AG04450 (cell line): ENCODE measurements at regions not wholly inside any gene's neighbourhood (a gene's known extent, or its start where the extent isn't known, plus 50 kb on each side); places are given as distances from the start of the nearest gene placed in this dataset.

ENCODE experiments used
- CTCF ChIA-PET: fragments of 300-600, 350-600 bp; formaldehyde crosslinking; extraction: SDS; loops from one replicate; lab custom pipeline; 2022; ENCODE audit warnings: antibody characterized with exemption, inconsistent platforms; lab: Charles Lee
- POLR2A ChIA-PET: fragments of 350-600 bp; formaldehyde crosslinking; extraction: SDS; loops from one replicate; lab custom pipeline; 2021; ENCODE audit warnings: antibody characterized with exemption, inconsistent platforms; lab: Yijun Ruan, JAX
- DNase-seq: peaks from one replicate; pipeline ENCODE4 v3.0.0-alpha.2; 2011; ENCODE audit warnings: low read depth, low spot score
- H3K27ac ChIP-seq: one replicate; pipeline ENCODE4 v1.5.1; 2012; ENCODE audit warnings: low read depth, low read length, control low read depth
- H3K27me3 ChIP-seq: one replicate; pipeline ENCODE4 v1.6.0; 2012; ENCODE audit warnings: low read length; ENCODE audit not compliant: control insufficient read depth, insufficient read depth
- H3K4me3 ChIP-seq: 2 replicates; pipeline ENCODE4 v1.5.1; 2011; ENCODE audit warnings: mild to moderate bottlenecking, low read depth, low read length, control low read depth
- H3K9me3 ChIP-seq: 2 replicates; pipeline ENCODE4 v1.5.1; 2012; ENCODE audit warnings: low read length; ENCODE audit not compliant: control insufficient read depth, insufficient read depth
- CTCF ChIP-seq: IDR thresholded peaks from 2 replicates; pipeline ENCODE4 v1.5.1; 2011; ENCODE audit warnings: low read depth, low read length, control low read depth, inconsistent platforms

DNA sequence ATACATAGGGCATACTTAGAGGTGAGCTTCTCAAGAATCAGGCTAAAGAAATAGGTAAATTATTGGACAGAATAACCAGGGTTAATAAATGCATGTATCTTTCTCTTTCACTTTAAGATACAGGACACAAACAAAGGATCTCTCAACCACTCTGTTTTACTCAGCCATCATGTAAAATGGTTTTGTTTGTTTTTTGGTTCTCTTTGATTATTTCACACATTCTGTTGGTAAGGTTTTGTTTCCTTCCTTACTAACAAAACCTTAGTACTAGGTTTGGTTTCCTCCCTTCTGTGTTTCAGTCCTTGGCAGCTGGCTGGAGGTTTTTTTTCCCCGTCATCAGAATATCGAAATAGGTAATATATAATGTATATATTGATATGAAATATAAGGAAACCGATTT is 1506.8 kb upstream of the TMEFF2 start:
- TF ChIP-seq CTCF, result no peak
- H3K27ac ChIP-seq, result no peak overlapping the region
- H3K27me3 ChIP-seq, result no peaks in the 10 kb centered on the region
- DNase-seq, result no peak
- no peak overlapping the region for H3K4me3 ChIP-seq
- ChIA-PET CTCF (no interaction called here), POLR2A (no interaction called here)
- H3K9me3 ChIP-seq, result no peaks in the 10 kb centered on the region

- DNase-seq, result no peak
Observed at GRCh38 chr2:193695367-193695766, 1500.6 kb upstream of the TMEFF2 start.

GRCh38 chr2:193693758-193694157 is 1499.0 kb upstream of the TMEFF2 start:
- no peaks in the 10 kb centered on the region for H3K27me3 ChIP-seq
- ChIA-PET POLR2A (no interaction called here), CTCF (no interaction called here)
- no peak overlapping the region for H3K27ac ChIP-seq
- DNase-seq, result no peak
- no peaks in the 10 kb centered on the region for H3K9me3 ChIP-seq
- TF ChIP-seq CTCF, result no peak
- no peak overlapping the region for H3K4me3 ChIP-seq

More at GRCh38 chr2:193695367-193695766, 1500.6 kb upstream of the TMEFF2 start:
- no peaks in the 10 kb centered on the region for H3K9me3 ChIP-seq
- no peaks in the 10 kb centered on the region for H3K27me3 ChIP-seq
- no peak for TF ChIP-seq CTCF
- no peak overlapping the region for H3K4me3 ChIP-seq
- ChIA-PET POLR2A (no interaction called here), CTCF (interaction anchor here (0.6 kb wide), 1 partner anchor 15 kb away, joined by 4 read pairs; no protein-coding TSS in a partner anchor)
- H3K27ac ChIP-seq, result no peak overlapping the region

GRCh38 chr2:193690572-193690971 is 1495.8 kb upstream of the TMEFF2 start:
- Histone ChIP-seq H3K27me3 (no peaks in the 10 kb centered on the region), H3K9me3 (peaks cover 3% of the 10 kb centered on the region; the same call in 1 of the 2 replicates), H3K27ac (no peak overlapping the region), H3K4me3 (no peak overlapping the region)
- DNase-seq, result no peak
- POLR2A ChIA-PET, result no interaction called here
- no peak for TF ChIP-seq CTCF
- CTCF ChIA-PET, result no interaction called here

GRCh38 chr2:193687195-193687594 is 1492.5 kb upstream of the TMEFF2 start:
- CTCF ChIA-PET, result no interaction called here

More at GRCh38 chr2:193687195-193687594, 1492.5 kb upstream of the TMEFF2 start:
- no peak for DNase-seq
- TF ChIP-seq CTCF, result no peak
- H3K27ac ChIP-seq, result no peak overlapping the region
- POLR2A ChIA-PET, result no interaction called here
- H3K27me3 ChIP-seq, result no peaks in the 10 kb centered on the region
- H3K9me3 ChIP-seq, result peaks cover 3% of the 10 kb centered on the region; the same call in 1 of the 2 replicates
- no peak overlapping the region for H3K4me3 ChIP-seq
